NB4 (cell line): ENCODE measurements at regions not wholly inside any gene's neighbourhood (a gene's known extent, or its start where the extent isn't known, plus 50 kb on each side); places are given as distances from the start of the nearest gene placed in this dataset.

ENCODE experiments used
- CTCF ChIP-seq: IDR thresholded peaks from one replicate; pipeline ENCODE4 v1.5.1; 2012; ENCODE audit warnings: low read depth, low read length
- MYC ChIP-seq: IDR thresholded peaks from 2 replicates; pipeline ENCODE4 v1.6.1; 2011; ENCODE audit warnings: low read depth, low read length
- POLR2A ChIP-seq: IDR thresholded peaks from 2 replicates; pipeline ENCODE4 v1.6.1; 2011; ENCODE audit warnings: mild to moderate bottlenecking; ENCODE audit not compliant: insufficient read length; ENCODE audit errors: extremely low read depth
- TF ChIP-seq, protein P1 (sequence below): IDR thresholded peaks from 2 replicates; pipeline ENCODE4 v1.6.1; 2011; ENCODE audit warnings: low read depth, low read length

DNA sequence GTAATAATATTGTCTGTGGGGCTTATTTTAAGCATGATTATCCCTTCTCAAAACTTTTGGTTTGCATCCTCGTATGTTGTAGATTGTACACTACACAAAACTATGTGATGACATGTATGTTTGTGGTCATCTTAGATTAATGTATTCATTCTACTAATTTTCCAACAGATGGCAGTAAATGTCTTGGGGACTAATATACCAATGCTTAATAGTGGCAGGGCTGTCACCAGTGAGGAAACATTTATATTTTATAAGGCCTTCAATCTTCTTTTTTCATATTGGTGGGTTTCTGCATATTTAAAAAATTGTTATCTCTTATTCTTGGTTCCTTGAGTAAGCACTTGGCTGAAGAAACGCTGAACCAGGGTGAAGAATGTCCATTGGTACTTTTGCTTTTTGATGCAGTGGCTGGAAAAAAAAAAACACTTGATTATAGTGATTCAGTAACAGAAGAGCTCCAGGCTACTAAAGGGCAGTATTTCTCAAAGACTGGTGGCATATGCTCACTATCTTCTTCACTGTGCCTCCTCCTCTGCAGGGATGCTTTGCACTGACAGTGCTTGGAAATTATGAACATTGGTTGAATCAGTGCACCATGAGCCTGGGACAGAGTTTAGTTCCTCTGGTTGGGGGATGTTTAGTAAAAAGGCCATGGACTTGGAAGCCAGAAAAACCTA is 530.3 kb downstream of the RASEF start:
- TF ChIP-seq CTCF (no peak), POLR2A (no peak), MYC (no peak)
- TF ChIP-seq, protein P1, sequence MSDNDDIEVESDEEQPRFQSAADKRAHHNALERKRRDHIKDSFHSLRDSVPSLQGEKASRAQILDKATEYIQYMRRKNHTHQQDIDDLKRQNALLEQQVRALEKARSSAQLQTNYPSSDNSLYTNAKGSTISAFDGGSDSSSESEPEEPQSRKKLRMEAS = no peak
